RKO (cell line): ENCODE measurements at regions not wholly inside any gene's neighbourhood (a gene's known extent, or its start where the extent isn't known, plus 50 kb on each side); places are given as distances from the start of the nearest gene placed in this dataset.

Experiments
- DNase-seq: peaks from one replicate; pipeline ENCODE4 v3.0.0-alpha.2; 2016; ENCODE audit warnings: low spot score

GRCh38 chr1:244157731-244158438, 106.8 kb downstream of the ZBTB18 start:
- no peak for DNase-seq

DNA sequence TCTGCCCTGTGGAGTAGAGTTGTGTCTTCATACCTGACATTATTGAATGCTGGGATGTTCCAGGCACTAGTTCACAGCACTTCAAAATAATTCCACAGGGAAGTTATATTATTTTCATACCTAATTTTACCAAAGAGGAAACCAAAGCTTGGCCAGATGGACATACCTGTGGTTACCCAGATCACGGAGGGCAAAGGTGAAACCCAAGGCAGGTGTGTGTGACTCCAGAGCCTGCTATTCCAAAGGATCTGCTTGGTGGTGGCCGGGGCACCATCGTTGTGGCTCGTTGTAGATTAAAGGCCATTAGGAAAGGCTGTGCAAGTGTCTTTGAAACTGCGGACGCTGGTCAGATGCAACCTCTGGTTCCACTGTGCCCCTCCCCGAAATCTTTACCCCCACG, 108.6 kb downstream of the ZBTB18 start:
- no peak for DNase-seq

GRCh38 chr1:244160455-244161235, 109.6 kb downstream of the ZBTB18 start:
- DNase-seq: no peak

GRCh38 chr1:244161236-244161510, 110.1 kb downstream of the ZBTB18 start:
- no peak for DNase-seq

GRCh38 chr1:244162786-244163530, 111.9 kb downstream of the ZBTB18 start:
- DNase-seq: no peak

GRCh38 chr1:244163861-244164510, 112.9 kb downstream of the ZBTB18 start:
- DNase-seq: peak; percentile 95

DNA sequence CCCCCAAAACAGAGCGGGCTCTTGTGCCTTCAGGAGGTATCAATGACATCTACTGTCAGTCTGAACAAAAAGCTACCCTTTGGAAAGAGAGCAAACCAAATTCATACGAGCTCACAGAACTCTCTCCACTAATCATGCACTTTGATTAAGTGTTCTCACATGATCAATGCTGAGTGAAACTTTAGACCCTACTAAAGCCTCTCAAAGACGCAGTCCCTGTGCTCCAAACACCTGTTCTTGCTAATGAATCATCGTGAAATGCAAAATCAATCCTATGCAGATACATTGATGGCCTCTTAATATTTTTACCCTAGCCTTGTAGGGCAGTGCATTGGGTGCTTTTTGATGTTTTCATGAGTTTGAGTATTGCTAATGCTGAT, 113.4 kb downstream of the ZBTB18 start:
- no peak for DNase-seq

DNA sequence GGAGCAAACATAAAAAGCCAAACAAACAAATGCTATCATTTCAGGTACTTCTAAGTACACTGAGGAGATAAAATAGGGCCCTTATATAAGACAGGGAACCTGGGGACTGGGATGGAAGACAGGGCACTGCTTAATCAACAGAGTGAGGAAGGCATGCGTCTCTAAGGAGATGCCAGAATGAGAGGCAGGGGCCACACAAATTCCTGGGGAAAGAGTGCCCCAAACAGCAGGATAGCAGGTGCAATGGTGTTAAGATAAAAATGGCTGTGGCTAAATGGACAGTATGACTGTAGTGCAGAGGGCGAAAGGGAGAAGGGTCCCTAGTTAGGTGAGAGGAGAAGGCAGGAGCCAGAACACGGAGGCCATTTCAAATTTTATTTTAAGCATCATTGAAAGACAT, 113.9 kb downstream of the ZBTB18 start:
- DNase-seq: no peak

DNA sequence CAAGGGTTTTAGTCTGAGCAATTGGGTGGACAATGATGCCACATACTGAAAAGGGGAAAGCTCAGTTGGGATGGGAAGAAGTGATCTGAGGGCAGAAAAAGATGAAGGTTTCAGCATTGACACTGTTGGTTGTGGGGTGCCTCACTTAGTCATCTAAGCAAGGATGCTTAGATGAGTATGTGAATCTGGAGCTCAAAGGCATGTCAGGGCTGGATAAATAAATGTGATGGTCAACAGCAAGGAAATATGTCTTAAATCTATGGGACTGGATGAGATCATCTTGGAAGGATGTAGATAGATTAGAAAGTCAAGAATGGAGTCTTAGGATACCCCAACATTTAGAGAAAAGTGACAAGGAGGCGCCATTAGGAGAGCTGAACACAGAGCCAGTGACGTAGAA, 114.6 kb downstream of the ZBTB18 start:
- no peak for DNase-seq

DNA sequence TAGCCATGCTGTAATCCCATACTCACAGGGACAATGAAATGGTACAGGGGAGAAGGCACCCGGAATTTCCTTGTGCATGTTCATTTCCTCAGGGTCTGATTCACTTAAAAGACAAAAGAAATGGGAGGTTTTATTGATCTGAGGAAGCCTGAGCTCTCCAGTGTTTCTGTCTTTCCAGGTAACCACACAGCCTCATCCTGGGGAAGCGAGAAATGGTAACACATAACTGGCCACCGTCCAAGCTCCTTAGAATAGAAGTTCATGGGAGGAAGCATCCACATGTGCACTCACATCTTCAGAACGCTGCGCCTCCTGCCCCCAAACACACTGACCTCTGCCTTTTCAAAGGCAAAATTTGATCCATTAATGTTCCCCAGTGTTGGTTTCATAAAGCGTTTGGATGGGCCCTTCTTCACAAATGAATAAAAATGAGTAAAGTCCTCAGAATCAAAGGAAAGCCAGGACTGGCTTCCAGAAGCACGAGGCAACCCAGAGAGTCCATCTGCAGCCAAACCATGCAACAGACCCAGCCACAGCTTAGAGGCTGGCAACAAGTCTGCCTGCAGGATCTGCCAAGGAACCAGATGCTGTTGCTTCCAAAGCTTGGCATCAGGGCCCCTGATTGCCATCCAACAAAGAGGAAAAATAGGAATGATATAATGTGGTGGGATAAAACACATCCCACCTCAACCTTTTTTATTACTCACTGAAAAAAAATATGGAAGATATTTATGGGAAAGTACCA, 120.3 kb downstream of the ZBTB18 start:
- no peak for DNase-seq

GRCh38 chr1:244173240-244173639, 122.2 kb downstream of the ZBTB18 start:
- no peak for DNase-seq

- no peak for DNase-seq
Measured at GRCh38 chr1:244173769-244174168, 122.7 kb downstream of the ZBTB18 start.

GRCh38 chr1:244174922-244175521, 123.9 kb downstream of the ZBTB18 start:
- DNase-seq: no peak

GRCh38 chr1:244176201-244176600, 125.1 kb downstream of the ZBTB18 start:
- DNase-seq: no peak

DNA sequence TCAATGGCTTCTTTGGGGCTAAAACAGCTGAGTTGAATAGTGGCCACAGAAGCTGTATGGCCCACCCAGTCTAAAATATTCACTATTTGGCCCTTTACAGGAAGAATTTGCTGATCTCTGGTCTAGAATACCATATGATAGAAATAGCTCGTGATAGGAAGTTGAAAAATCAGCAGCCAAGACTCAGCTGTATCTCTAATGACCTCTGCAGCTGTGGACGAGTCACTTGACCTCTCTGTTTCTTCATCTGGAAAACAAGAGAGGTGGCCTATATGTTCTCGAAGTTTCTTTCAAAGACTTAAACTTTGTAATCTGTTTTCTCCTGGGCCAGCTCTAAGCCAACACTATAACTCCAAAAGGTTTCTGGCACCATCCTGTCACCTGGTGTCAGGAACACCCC, 129.2 kb downstream of the ZBTB18 start:
- no peak for DNase-seq

DNA sequence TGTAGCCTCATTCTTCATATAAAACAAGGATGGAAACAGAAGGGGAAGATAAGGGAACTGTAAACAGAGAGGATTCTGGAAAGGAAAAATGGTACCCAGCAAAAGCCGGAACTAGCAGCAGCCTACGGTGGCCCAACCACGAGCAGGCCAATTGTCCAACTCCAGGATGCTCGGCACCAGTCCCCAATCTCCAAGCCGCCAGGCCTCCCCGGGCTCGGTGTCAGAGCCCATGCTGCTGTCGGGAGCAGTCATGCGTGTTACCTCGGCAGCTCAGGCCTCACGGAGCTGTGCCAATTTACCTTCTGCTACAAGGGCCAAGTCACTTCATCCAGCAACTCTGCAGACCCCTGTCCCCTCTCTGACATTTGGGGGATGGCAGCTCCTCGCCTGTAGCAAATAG, 130.8 kb downstream of the ZBTB18 start:
- no peak for DNase-seq

DNA sequence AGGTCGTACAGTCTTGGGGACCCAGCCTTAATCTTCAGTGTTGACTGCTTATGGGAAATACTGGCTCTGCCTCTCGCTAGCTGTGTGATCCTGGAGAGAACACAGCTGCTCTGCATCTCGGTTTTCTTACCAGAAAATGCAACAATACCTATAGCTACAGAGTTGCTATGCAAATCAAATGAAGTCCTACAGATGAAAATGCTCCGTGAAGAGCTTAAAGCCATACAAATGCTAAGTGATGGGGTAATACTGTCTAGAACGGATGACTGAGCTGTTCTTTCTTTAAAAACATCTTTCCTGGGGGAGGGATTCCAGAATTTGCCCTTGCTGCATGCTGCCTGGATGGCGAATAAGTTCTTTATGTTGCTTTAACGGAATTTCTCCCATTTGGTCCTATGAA, 132.0 kb downstream of the ZBTB18 start:
- DNase-seq: no peak

GRCh38 chr1:244186372-244186771, 135.3 kb downstream of the ZBTB18 start:
- DNase-seq: no peak

- DNase-seq: no peak
Measured at GRCh38 chr1:244187310-244187709, 136.2 kb downstream of the ZBTB18 start.

DNA sequence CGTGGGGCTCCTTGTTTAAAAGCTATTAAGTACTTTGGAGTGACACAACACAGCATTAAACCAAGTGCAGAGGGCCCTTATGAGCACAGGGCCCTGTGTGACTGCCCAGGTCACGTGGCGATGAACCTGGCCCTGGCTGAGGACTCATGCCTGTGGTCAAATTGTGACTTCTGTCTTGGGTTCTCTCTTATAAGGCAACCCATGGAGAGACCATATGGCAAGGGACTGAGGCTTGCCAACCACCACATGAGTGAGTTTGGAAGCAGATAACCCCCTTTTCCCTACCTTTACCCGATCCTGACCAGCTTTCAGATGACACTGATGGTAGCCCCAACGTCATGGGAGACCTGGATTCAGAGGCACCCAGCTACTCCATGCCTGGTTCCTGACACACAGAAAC, 140.5 kb downstream of the ZBTB18 start:
- no peak for DNase-seq

DNA sequence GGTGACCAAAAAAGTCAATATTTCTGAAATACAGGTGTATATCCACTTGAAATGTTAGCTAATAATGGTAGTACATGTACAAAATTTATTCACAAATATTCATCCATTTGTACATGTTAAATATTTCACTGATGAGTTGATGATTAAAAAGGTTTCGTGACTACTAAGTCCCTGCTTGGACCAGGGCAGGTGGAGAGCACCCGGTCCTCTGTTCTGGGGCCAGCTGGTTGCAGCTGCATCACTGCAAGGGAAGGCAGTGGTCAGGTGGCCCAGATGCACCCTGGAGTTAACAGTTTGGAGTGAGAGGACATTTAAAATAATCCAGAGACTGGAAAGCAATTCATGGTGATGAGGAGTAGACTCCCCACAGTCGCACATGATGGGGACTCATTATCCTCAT, 141.2 kb downstream of the ZBTB18 start:
- no peak for DNase-seq
